Keratinocyte (primary cell): ENCODE measurements at regions not wholly inside any gene's neighbourhood (a gene's known extent, or its start where the extent isn't known, plus 50 kb on each side); places are given as distances from the start of the nearest gene placed in this dataset.

Experiments
- DNase-seq: peaks from one replicate; pipeline ENCODE4 v3.0.0-alpha.2; 2011; ENCODE audit warnings: low read depth, missing footprints, low spot score
- FAIRE-seq: peaks from 2 replicates; lab custom pipeline; 2011; peaks lifted over from hg19 to GRCh38; lab: Jason Lieb, UNC
- H2AFZ ChIP-seq: 2 replicates; pipeline ENCODE4 v1.6.0; 2012; ENCODE audit warnings: low read length, control low read depth, inconsistent platforms; ENCODE audit not compliant: control insufficient read depth
- H3K27ac ChIP-seq: 2 replicates; pipeline ENCODE4 v1.5.1; 2011; ENCODE audit warnings: low read length; ENCODE audit not compliant: control insufficient read depth, insufficient read depth
- H3K27me3 ChIP-seq: 3 replicates; pipeline ENCODE4 v1.6.0; 2011; ENCODE audit warnings: low read length; ENCODE audit not compliant: control insufficient read depth, insufficient read depth; ENCODE audit errors: extremely low read depth
- H3K36me3 ChIP-seq, 2 experiments: 2 replicates in 1 of 2; 3 replicates in 1 of 2; pipeline ENCODE4 v1.5.1; 2011; ENCODE audit warnings: low read length in 2 of 2, mild to moderate bottlenecking in 1 of 2; ENCODE audit not compliant: control insufficient read depth in 2 of 2, insufficient read depth in 2 of 2; ENCODE audit errors: extremely low read depth in 1 of 2
- H3K4me1 ChIP-seq: 3 replicates; pipeline ENCODE4 v1.5.1; 2011; ENCODE audit warnings: low read length; ENCODE audit not compliant: control insufficient read depth, insufficient read depth; ENCODE audit errors: extremely low read depth
- H3K4me2 ChIP-seq: 3 replicates; pipeline ENCODE4 v1.6.0; 2011; ENCODE audit warnings: low read depth, low read length; ENCODE audit not compliant: control insufficient read depth, insufficient read depth; ENCODE audit errors: extremely low read depth
- H3K4me3 ChIP-seq, 3 experiments: fragments of 200-600 bp in 1 of 3; sonication (generic) in 1 of 3; 2 replicates in 2 of 3; 3 replicates in 1 of 3; pipeline ENCODE4 v1.5.1; 2011 to 2016; ENCODE audit warnings: low read length in 3 of 3, mild to moderate bottlenecking in 3 of 3, control low read depth in 2 of 3, inconsistent platforms in 1 of 3, low read depth in 1 of 3, mixed read lengths in 1 of 3, mixed run types in 1 of 3, moderate library complexity in 1 of 3; ENCODE audit not compliant: control insufficient read depth in 2 of 3, insufficient read depth in 2 of 3; ENCODE audit errors: extremely low read depth in 1 of 3
- H3K79me2 ChIP-seq: 2 replicates; pipeline ENCODE4 v1.6.0; 2012; ENCODE audit warnings: low read length; ENCODE audit not compliant: control insufficient read depth, insufficient read depth
- H3K9ac ChIP-seq: 3 replicates; pipeline ENCODE4 v1.6.0; 2011; ENCODE audit warnings: low read length; ENCODE audit not compliant: control insufficient read depth, insufficient read depth; ENCODE audit errors: extremely low read depth
- H3K9me1 ChIP-seq: 3 replicates; pipeline ENCODE4 v1.6.0; 2011; ENCODE audit warnings: low read length; ENCODE audit not compliant: control insufficient read depth, insufficient read depth; ENCODE audit errors: extremely low read depth
- H3K9me3 ChIP-seq: 2 replicates; pipeline ENCODE4 v1.5.1; 2012; ENCODE audit warnings: low read depth, low read length; ENCODE audit not compliant: control insufficient read depth
- H4K20me1 ChIP-seq: 3 replicates; pipeline ENCODE4 v1.6.0; 2011; ENCODE audit warnings: low read length; ENCODE audit not compliant: control insufficient read depth, insufficient read depth; ENCODE audit errors: extremely low read depth
- EZH2 ChIP-seq: IDR thresholded peaks from one replicate; pipeline ENCODE4 v1.6.1; 2012; ENCODE audit warnings: inconsistent platforms, mild to moderate bottlenecking, low read length, moderate library complexity
- dilution Hi-C: fragments of 300-500 bp; cut with MboI; formaldehyde crosslinking; loops from one replicate; pipeline ENCODE4 v1.7.0; 2020; ENCODE audit warnings: low sequenced_read_pairs; ENCODE audit not compliant: extremely low pct_ligation_motif_present
- TF ChIP-seq, protein P1 (sequence below), 3 experiments: IDR thresholded peaks in 1 of 3; conservative IDR thresholded peaks in 1 of 3; optimal IDR thresholded peaks in 1 of 3; 2 replicates in 2 of 3; 3 replicates in 1 of 3; pipeline versions ENCODE3 to v1.5.1; 2011; ENCODE audit warnings: low read length in 3 of 3, mild to moderate bottlenecking in 3 of 3, moderate library complexity in 2 of 3, control low read depth in 1 of 3, inconsistent platforms in 1 of 3; ENCODE audit not compliant: insufficient read depth in 2 of 3; ENCODE audit errors: extremely low read depth in 1 of 3

DNA sequence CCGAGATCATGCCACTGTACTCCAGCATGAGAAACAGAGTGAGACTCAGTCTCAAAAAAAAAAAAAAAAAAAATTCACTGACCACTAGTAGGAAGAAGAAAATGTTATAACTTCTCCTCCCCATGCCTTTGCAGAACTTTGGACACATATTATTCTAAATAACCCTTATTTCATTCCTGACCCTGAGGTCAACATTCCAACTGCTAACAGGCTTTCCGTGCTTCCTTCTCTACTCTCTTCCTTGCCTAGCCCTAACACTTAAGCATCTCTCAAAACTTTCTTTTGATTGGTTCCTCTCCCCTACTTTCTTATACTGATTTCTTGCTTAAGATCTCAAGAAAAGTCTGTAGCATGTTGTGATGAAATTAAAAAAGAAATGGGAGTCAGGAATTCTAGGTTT, 146.8 kb downstream of the MEX3B start:
- H3K9me3 ChIP-seq: no peaks in the 10 kb centered on the region
- no peak overlapping the region for H3K27ac ChIP-seq
- H2AFZ ChIP-seq: no peak overlapping the region
- H3K4me1 ChIP-seq: no peaks in the 10 kb centered on the region
- dilution Hi-C loops: no loop called here
- no peaks in the 10 kb centered on the region for H3K36me3 ChIP-seq
- H3K4me3 ChIP-seq: no peak overlapping the region
- TF ChIP-seq EZH2: no peak
- TF ChIP-seq, protein P1, sequence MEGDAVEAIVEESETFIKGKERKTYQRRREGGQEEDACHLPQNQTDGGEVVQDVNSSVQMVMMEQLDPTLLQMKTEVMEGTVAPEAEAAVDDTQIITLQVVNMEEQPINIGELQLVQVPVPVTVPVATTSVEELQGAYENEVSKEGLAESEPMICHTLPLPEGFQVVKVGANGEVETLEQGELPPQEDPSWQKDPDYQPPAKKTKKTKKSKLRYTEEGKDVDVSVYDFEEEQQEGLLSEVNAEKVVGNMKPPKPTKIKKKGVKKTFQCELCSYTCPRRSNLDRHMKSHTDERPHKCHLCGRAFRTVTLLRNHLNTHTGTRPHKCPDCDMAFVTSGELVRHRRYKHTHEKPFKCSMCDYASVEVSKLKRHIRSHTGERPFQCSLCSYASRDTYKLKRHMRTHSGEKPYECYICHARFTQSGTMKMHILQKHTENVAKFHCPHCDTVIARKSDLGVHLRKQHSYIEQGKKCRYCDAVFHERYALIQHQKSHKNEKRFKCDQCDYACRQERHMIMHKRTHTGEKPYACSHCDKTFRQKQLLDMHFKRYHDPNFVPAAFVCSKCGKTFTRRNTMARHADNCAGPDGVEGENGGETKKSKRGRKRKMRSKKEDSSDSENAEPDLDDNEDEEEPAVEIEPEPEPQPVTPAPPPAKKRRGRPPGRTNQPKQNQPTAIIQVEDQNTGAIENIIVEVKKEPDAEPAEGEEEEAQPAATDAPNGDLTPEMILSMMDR (optimal IDR thresholded peaks at IDR 0.05 in 1 of 3, IDR thresholded peaks at IDR 0.05 in 1 of 3, conservative IDR thresholded peaks at IDR 0.05 in 1 of 3; ENCODE audit: extremely low read depth in 1 of 3, insufficient read depth in 2 of 3, low read length in 3 of 3): no peak
- no peaks in the 10 kb centered on the region for H3K79me2 ChIP-seq
- no peak overlapping the region for H3K9ac ChIP-seq
- no peaks in the 10 kb centered on the region for H3K9me1 ChIP-seq
- FAIRE-seq: no peak
- H4K20me1 ChIP-seq: no peaks in the 10 kb centered on the region
- no peak overlapping the region for H3K4me2 ChIP-seq
- no peak for DNase-seq
- no peaks in the 10 kb centered on the region for H3K27me3 ChIP-seq

DNA sequence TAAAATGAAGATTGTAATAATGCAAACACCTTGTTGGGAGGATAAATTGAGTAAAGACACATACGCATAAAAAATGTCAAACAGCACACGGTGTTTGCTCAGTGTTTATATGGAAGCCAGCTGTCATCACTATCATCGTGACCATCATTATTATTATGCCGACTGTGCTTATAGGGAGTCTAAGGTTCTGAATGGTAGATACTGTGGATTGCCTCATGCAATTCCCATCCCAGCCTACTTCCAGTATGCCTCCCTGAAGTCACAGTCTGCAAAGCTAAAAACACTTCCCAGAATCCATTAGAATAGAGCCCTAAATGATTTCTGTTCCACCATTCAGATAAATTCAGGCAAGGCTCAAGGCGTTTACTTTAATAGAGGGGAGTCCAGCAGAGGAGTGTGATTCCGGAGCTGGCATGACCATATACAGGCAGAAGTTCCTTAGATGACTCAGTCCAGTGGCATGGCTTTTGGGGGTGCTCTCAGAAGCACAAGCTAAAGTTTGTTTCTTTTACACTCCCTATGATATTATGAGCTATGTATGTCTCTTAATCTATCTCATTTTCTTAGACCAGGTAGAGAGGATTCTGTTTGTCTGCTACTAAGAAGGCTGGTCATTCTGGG, 148.7 kb downstream of the MEX3B start:
- no peak overlapping the region for H3K9ac ChIP-seq
- dilution Hi-C loops: no loop called here
- DNase-seq: no peak

More for the DNA sequence above, 148.7 kb downstream of the MEX3B start:
- FAIRE-seq: no peak
- H3K4me1 ChIP-seq: no peaks in the 10 kb centered on the region
- H3K9me3 ChIP-seq: no peaks in the 10 kb centered on the region
- no peak overlapping the region for H3K4me3 ChIP-seq
- H3K36me3 ChIP-seq: no peaks in the 10 kb centered on the region
- TF ChIP-seq, protein P1 (optimal IDR thresholded peaks at IDR 0.05 in 1 of 3, IDR thresholded peaks at IDR 0.05 in 1 of 3, conservative IDR thresholded peaks at IDR 0.05 in 1 of 3; ENCODE audit: extremely low read depth in 1 of 3, insufficient read depth in 2 of 3, low read length in 3 of 3): no peak
- TF ChIP-seq EZH2: no peak
- H3K27ac ChIP-seq: no peak overlapping the region
- no peaks in the 10 kb centered on the region for H4K20me1 ChIP-seq
- H3K4me2 ChIP-seq: no peak overlapping the region
- H2AFZ ChIP-seq: no peak overlapping the region
- no peaks in the 10 kb centered on the region for H3K79me2 ChIP-seq
- no peaks in the 10 kb centered on the region for H3K27me3 ChIP-seq
- H3K9me1 ChIP-seq: no peaks in the 10 kb centered on the region
